ENCODE measurements at regions not wholly inside any gene's neighbourhood (a gene's known extent, or its start where the extent isn't known, plus 50 kb on each side); places are given as distances from the start of the nearest gene placed in this dataset.
A peak's percentile ranks its signal among the peaks of the same experiment; 100 is the strongest.

DNA sequence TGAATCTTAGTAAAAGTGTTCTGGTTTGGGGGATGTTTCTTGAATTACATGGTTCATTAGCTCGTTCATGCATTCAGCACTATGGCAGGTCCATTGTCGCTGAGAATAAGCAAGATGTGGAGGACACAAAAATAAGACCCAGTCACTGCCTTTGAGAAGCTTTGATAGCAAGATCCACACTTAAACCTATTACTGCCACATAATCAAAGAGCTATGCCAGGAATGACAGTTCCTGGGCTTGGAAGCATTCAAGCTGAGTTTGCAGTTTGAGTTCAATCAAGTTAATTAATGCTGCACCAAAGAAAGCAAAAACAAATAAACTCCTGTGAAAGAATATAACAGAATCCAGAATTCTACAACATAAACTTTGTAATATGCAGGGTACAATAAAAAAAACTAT is 131.8 kb downstream of the MIS18A start:
- H3K27ac ChIP-seq = no peak overlapping the region
- H3K36me3 ChIP-seq = no peaks in the 10 kb centered on the region
- H3K27me3 ChIP-seq = no peaks in the 10 kb centered on the region
- WGBS, 2 donors = 35 to 55% methylated on average over 2 of the region's 2 CpGs
- DNase-seq (no peak), ATAC-seq (no peak)
- intact Hi-C loops (cut with DNase I) = loop anchor here in 1 of 10 donors (2.0 kb wide), 1 partner anchor 24 kb away; no protein-coding TSS in a partner anchor
- peaks cover 0 to 18% (median 4%) of the 10 kb centered on the region in 11 donors for H3K9me3 ChIP-seq
- no peak overlapping the region for H3K4me3 ChIP-seq
- H3K4me1 ChIP-seq = peaks cover 0 to 14% (median 0%) of the 10 kb centered on the region in 9 donors
- TF ChIP-seq, protein P1, sequence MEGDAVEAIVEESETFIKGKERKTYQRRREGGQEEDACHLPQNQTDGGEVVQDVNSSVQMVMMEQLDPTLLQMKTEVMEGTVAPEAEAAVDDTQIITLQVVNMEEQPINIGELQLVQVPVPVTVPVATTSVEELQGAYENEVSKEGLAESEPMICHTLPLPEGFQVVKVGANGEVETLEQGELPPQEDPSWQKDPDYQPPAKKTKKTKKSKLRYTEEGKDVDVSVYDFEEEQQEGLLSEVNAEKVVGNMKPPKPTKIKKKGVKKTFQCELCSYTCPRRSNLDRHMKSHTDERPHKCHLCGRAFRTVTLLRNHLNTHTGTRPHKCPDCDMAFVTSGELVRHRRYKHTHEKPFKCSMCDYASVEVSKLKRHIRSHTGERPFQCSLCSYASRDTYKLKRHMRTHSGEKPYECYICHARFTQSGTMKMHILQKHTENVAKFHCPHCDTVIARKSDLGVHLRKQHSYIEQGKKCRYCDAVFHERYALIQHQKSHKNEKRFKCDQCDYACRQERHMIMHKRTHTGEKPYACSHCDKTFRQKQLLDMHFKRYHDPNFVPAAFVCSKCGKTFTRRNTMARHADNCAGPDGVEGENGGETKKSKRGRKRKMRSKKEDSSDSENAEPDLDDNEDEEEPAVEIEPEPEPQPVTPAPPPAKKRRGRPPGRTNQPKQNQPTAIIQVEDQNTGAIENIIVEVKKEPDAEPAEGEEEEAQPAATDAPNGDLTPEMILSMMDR (IDR thresholded peaks at IDR 0.05) = no peak

DNA sequence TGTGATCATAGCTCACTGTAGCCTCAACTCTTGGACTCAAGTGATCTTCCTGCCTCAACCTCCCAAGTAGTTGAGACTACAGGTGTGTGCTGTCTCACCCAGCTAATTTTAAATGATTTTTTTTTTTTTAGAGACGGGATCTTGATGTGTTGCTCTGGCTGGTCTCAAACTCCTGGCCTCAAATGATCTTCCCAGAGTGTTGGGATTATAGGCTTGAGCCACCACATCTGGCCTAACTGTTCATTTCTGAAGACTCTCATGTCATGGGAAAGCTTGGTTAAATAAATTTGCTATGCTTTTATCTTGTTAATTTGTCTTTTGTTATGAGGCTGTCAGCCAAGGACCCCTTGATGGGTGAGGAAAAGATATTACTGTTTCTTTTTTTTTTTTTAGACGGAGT is 134.0 kb downstream of the MIS18A start:
- DNase-seq (no peak), ATAC-seq (no peak)
- Histone ChIP-seq H3K27me3 (no peaks in the 10 kb centered on the region), H3K27ac (no peak overlapping the region), H3K4me3 (no peak overlapping the region), H3K36me3 (no peaks in the 10 kb centered on the region), H3K9me3 (peaks cover 0 to 18% (median 4%) of the 10 kb centered on the region in 11 donors), H3K4me1 (peaks cover 0 to 14% (median 0%) of the 10 kb centered on the region in 9 donors)
- intact Hi-C loops (cut with DNase I) = no loop called here
- 93% methylated on average over 2 of the region's 2 CpGs for WGBS, 2 donors
- TF ChIP-seq, protein P1 (IDR thresholded peaks at IDR 0.05) = no peak

DNA sequence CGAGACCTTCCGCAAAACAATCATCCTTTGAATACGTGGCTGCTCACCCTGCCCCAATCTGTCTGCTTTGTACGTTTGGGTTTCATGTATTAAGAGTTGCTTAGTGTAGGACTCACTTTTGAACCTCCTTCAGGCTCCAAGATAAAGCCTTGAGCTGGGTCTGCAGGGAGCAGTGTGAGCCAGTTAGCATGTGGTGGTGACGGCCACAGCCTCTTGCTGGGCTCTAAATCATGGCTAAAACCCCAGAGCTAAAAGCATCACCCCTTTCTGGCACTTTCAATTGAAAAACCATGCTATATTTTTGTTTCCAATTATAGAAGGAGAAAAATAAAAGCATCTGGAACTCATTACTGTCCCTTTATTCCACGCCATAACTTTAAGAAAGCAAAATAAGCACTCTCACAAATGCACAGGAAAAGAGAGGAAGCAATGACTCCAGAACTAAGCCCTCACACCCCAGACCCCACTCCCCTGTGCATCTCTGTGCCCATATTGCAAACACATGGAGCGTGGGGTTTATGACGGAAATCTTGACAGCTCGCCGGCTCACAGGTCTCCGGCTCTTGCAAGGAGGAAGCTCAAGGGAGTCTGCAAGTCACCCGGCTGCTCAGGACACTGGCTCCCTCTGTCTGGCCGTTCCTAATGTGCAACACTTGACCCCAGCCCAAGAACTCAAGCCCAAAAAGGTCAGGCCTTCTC is 135.5 kb downstream of the MIS18A start:
- ATAC-seq (peak in 7 of 8 donors; percentile 41 to 85 (median 62)), DNase-seq (peak; percentile 14 to 29)
- Histone ChIP-seq H3K9me3 (peaks cover 0 to 18% (median 4%) of the 10 kb centered on the region in 11 donors), H3K4me1 (peaks cover 0 to 14% (median 0%) of the 10 kb centered on the region in 9 donors), H3K27ac (peak overlapping the region in 2 of 10 donors; percentile 6 to 25), H3K27me3 (no peaks in the 10 kb centered on the region), H3K4me3 (no peak overlapping the region), H3K36me3 (no peaks in the 10 kb centered on the region)
- WGBS, 2 donors = 54 to 56% methylated on average over 13 of the region's 13 CpGs
- intact Hi-C loops (cut with DNase I) = no loop called here
- TF ChIP-seq, protein P1 (IDR thresholded peaks at IDR 0.05) = peak in 3 of 9 donors; percentile 17 to 33 (median 28)

DNA sequence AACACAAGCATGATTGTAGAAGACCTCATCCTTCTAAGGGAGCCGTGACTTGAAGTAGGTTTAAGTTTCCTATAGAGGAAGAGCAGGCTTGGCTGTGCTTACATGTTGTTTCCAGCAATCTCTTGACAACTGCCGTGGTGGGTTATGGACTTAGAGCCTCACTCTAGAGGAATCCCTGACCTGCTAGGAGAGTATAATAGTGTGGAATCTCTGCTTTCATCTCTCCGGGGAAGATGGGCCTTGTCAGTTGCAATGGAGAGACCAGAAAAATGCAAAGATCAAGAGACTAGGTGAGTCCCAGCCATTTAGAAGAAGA is 137.6 kb downstream of the MIS18A start:
- Histone ChIP-seq H3K4me3 (no peak overlapping the region), H3K27me3 (no peaks in the 10 kb centered on the region), H3K36me3 (no peaks in the 10 kb centered on the region), H3K27ac (no peak overlapping the region), H3K4me1 (peaks cover 0 to 16% (median 0%) of the 10 kb centered on the region in 9 donors), H3K9me3 (peaks cover 0 to 13% (median 5%) of the 10 kb centered on the region in 11 donors)
- ATAC-seq = no peak
- 91 to 93% methylated on average over 3 of the region's 3 CpGs for WGBS, 2 donors
- intact Hi-C loops (cut with DNase I) = no loop called here
- DNase-seq = no peak
- TF ChIP-seq, protein P1 (IDR thresholded peaks at IDR 0.05) = no peak
